SJSA1 (cell line): ENCODE measurements at regions not wholly inside any gene's neighbourhood (a gene's known extent, or its start where the extent isn't known, plus 50 kb on each side); places are given as distances from the start of the nearest gene placed in this dataset.
"Not testable (repeated sequence)": the region's sequence is repeated elsewhere in the genome, so short reads cannot be mapped to it uniquely, and the experiment has no call there.

ENCODE experiments used
- DNase-seq, 2 experiments: peaks; one replicate each; pipeline ENCODE4 v3.0.0-alpha.2; 2015 to 2020; ENCODE audit warnings: low spot score in 2 of 2, low read depth in 1 of 2
- H3K27ac ChIP-seq: fragments of 250-450 bp; sonication (Bioruptor Pico); 2 replicates; pipeline ENCODE4 v1.5.1; 2020; ENCODE audit warnings: mild to moderate bottlenecking, moderate library complexity
- H3K27me3 ChIP-seq: fragments of 250-450 bp; sonication (Bioruptor Pico); replicated peaks from 2 replicates; pipeline ENCODE4 v1.5.1; 2020; ENCODE audit warnings: mild to moderate bottlenecking, moderate library complexity
- H3K36me3 ChIP-seq: fragments of 250-450 bp; sonication (Bioruptor Pico); 2 replicates; pipeline ENCODE4 v1.5.1; 2020; ENCODE audit warnings: mild to moderate bottlenecking
- H3K4me1 ChIP-seq: fragments of 250-450 bp; sonication (Bioruptor Pico); replicated peaks from 2 replicates; pipeline ENCODE4 v1.6.1; 2021; ENCODE audit warnings: mild to moderate bottlenecking
- H3K4me3 ChIP-seq: fragments of 250-450 bp; sonication (Bioruptor Pico); 2 replicates; pipeline ENCODE4 v1.5.1; 2020; ENCODE audit warnings: mild to moderate bottlenecking
- H3K9me3 ChIP-seq: fragments of 250-450 bp; sonication (Bioruptor Pico); replicated peaks from 2 replicates; pipeline ENCODE4 v1.5.1; 2020; ENCODE audit warnings: mild to moderate bottlenecking

GRCh38 chr5:105131045-105131444, 1568.5 kb upstream of the NUDT12 start:
- no peak overlapping the region for H3K4me3 ChIP-seq
- H3K27me3 ChIP-seq = no peaks in the 10 kb centered on the region
- no peaks in the 10 kb centered on the region for H3K4me1 ChIP-seq
- no peak overlapping the region for H3K27ac ChIP-seq
- 0 out of 2 replicates have a peak, but pooled peaks cover 2% of the 10 kb centered on the region for H3K9me3 ChIP-seq
- no peaks in the 10 kb centered on the region for H3K36me3 ChIP-seq
- no peak for DNase-seq

- Histone ChIP-seq H3K4me1 (no peaks in the 10 kb centered on the region), H3K27me3 (no peaks in the 10 kb centered on the region), H3K9me3 (0 out of 2 replicates have a peak, but pooled peaks cover 3% of the 10 kb centered on the region), H3K4me3 (no peak overlapping the region), H3K36me3 (no peaks in the 10 kb centered on the region), H3K27ac (no peak overlapping the region)
- no peak for DNase-seq
Measured at GRCh38 chr5:105101577-105101976, 1539.0 kb upstream of the NUDT12 start.

- no peaks in the 10 kb centered on the region for H3K27me3 ChIP-seq
- no peak for DNase-seq
Measured at GRCh38 chr5:105088961-105089360, 1526.4 kb upstream of the NUDT12 start.

DNA sequence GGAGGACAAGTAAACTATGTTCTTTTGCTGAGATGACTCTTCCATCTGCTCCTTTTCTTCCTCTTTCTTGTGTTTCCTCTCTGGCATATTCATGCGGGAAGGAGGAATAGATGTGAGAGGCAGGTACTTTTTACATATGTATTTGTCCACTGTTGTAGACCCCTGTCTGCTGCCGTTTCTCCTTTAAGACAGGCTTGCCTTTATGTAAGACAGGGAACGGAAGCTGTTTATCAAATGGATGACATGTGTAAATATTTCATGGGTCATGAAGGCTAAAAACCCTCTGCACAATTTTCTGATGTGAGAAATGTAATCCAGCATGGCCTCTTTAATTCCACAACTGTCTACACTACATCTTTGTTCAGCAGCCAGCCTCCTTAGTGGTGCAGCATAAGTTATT, 1525.5 kb upstream of the NUDT12 start:
- Histone ChIP-seq H3K4me3 (no peak overlapping the region), H3K27me3 (no peaks in the 10 kb centered on the region), H3K27ac (no peak overlapping the region), H3K9me3 (peaks cover 3% of the 10 kb centered on the region; the same call in 1 of the 2 replicates), H3K4me1 (no peaks in the 10 kb centered on the region), H3K36me3 (no peaks in the 10 kb centered on the region)
- no peak for DNase-seq

More at GRCh38 chr5:105088961-105089360, 1526.4 kb upstream of the NUDT12 start:
- no peaks in the 10 kb centered on the region for H3K4me1 ChIP-seq
- H3K36me3 ChIP-seq = no peaks in the 10 kb centered on the region
- H3K4me3 ChIP-seq = no peak overlapping the region
- peaks cover 3% of the 10 kb centered on the region; the same call in 1 of the 2 replicates for H3K9me3 ChIP-seq
- H3K27ac ChIP-seq = no peak overlapping the region

DNA sequence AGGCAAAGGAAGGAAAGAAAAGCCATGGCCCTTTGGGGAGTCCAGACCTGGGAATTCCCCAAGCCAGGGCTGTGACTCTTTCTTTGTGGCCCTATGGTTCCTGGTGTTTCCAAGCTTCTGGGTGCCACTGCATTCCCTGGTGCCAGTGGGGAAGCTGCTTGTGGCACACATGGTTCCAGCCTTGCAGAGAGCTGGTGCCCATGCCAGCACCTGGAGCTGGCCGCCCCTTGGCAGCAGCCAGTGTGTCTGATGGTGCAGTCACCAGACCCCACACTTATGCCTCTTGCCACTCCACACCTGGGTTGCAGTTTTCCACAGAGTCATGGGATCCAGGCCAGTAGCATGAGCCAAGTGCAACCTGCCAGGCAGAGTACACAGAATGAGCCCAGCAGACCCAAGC, 1495.3 kb upstream of the NUDT12 start:
- H3K4me1 ChIP-seq = no peaks in the 10 kb centered on the region
- no peak for DNase-seq

DNA sequence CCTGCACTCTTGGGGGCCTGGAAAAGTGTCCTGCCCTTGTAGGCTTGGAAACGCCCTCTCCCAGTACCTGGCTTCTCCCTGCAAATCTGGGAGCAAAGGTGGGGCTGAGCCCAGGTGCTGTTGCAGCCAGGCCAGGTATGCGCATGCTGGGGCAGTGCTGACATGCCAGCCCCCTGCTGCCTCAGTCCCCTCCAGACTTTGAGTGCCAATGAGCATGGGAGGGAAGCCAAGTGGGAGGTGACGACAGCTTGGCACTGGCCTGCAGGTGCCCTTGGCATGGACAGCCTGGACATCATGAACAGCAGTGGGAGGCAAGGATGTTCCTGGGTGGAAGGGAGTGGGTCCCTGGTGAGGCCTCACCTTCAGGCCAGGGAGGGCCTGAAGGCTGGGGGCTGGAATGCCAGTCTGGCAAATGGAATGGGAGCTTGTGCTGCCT, 1494.4 kb upstream of the NUDT12 start:
- H3K27ac ChIP-seq = no peak overlapping the region
- no peaks in the 10 kb centered on the region for H3K4me1 ChIP-seq
- H3K27me3 ChIP-seq = no peaks in the 10 kb centered on the region
- no peak overlapping the region for H3K4me3 ChIP-seq
- no peaks in the 10 kb centered on the region for H3K36me3 ChIP-seq
- peaks cover 9% of the 10 kb centered on the region for H3K9me3 ChIP-seq
- DNase-seq = no peak

More for the DNA sequence above, 1495.3 kb upstream of the NUDT12 start:
- H3K9me3 ChIP-seq = peaks cover 9% of the 10 kb centered on the region
- H3K4me3 ChIP-seq = no peak overlapping the region
- no peak overlapping the region for H3K27ac ChIP-seq
- no peaks in the 10 kb centered on the region for H3K27me3 ChIP-seq
- H3K36me3 ChIP-seq = no peaks in the 10 kb centered on the region

DNA sequence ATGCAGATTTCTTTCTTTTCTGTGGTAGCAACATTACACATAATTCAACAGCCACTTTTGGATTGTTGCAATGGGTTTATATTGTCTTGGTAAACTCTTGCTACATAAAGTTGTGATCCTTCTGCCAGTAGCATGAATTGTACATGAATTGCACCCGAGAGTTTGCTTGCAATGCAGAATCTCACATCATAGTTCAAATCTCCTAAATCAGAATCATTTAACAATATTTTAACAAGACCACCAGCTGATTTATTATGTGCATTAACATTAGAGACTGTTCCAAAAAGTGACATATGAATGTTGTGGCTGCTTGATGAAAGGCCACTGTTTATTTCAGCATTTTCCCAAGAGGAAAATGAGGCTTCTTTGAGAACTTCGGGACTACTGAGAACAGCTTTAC, 1491.8 kb upstream of the NUDT12 start:
- DNase-seq = no peak
- no peak overlapping the region for H3K4me3 ChIP-seq
- H3K9me3 ChIP-seq = peaks cover 9% of the 10 kb centered on the region
- H3K4me1 ChIP-seq = no peaks in the 10 kb centered on the region
- H3K36me3 ChIP-seq = no peaks in the 10 kb centered on the region
- H3K27ac ChIP-seq = no peak overlapping the region
- H3K27me3 ChIP-seq = no peaks in the 10 kb centered on the region

- H3K4me3 ChIP-seq = no peak overlapping the region
- H3K36me3 ChIP-seq = no peaks in the 10 kb centered on the region
- DNase-seq = no peak
- no peak overlapping the region for H3K27ac ChIP-seq
- no peaks in the 10 kb centered on the region for H3K4me1 ChIP-seq
- no peaks in the 10 kb centered on the region; the same call in 1 of the 2 replicates for H3K9me3 ChIP-seq
- H3K27me3 ChIP-seq = no peaks in the 10 kb centered on the region
Measured at GRCh38 chr5:105042623-105043022, 1480.0 kb upstream of the NUDT12 start.

DNA sequence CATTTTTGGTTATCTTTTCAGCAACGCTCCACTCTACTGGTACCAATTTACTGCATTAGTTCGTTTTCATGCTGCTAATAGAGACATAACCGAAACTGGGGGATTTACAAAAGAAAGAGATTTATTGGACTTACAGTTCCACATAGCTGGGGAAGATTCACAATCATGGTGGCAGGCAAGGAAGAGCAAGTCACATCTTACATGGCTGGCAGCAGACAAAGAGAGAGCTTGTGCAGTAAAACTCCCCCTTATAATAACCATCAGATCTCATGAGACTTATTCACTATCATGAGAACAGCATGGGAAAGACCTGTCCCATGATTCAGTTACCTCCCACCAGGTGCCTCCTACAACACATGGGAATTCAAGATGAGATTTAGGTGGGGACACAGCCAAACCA, 1474.2 kb upstream of the NUDT12 start:
- H3K27ac ChIP-seq, H3K36me3 ChIP-seq: not testable (repeated sequence)

GRCh38 chr5:105034401-105034763, 1471.8 kb upstream of the NUDT12 start:
- DNase-seq = no peak
- Histone ChIP-seq H3K36me3 (no peaks in the 10 kb centered on the region), H3K4me1 (no peaks in the 10 kb centered on the region), H3K27ac (no peak overlapping the region), H3K9me3 (peaks cover 4% of the 10 kb centered on the region; the same call in 1 of the 2 replicates), H3K4me3 (no peak overlapping the region), H3K27me3 (no peaks in the 10 kb centered on the region)

More for the DNA sequence above, 1474.2 kb upstream of the NUDT12 start:
- DNase-seq, H3K9me3 ChIP-seq, H3K27me3 ChIP-seq, H3K4me3 ChIP-seq, H3K4me1 ChIP-seq: not testable (repeated sequence)

DNA sequence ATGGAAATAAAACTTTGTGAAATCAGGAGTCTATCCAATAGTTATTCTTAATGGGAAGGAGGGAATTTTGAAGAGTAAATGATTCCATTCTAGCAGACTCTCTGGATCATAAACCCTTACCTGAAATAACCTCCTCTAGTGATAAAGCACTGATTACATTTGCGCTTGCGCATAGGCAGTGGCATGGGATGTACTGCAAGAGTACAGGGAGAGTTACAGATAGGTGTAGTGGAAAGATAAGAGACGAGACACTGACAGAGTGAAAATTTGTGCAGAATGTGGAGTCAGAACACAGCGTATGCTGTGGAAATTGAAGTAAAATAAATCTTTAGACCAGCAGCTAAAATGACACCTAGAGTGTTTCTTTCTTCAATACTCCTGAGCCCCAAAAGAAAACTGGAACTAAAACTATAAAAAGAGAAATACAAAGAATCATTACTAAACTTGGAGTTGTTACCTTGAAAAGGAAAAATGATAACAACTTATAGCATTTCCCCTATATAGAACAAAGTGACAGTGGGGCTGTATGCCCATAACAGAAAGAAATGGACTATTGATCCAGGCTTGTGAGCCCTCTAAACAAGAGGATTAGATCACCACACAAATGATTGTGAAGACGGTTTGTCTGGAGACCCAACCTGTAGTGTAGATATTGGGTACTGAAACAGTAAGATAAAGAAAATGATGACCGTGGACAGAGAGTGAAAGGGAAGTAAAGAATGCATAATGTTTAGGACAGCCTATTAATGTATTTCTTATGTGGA, 1471.2 kb upstream of the NUDT12 start:
- Histone ChIP-seq H3K4me3 (no peak overlapping the region), H3K4me1 (no peaks in the 10 kb centered on the region), H3K36me3 (no peaks in the 10 kb centered on the region), H3K27me3 (no peaks in the 10 kb centered on the region), H3K9me3 (peaks cover 4% of the 10 kb centered on the region; the same call in 1 of the 2 replicates), H3K27ac (no peak overlapping the region)
- no peak for DNase-seq

DNA sequence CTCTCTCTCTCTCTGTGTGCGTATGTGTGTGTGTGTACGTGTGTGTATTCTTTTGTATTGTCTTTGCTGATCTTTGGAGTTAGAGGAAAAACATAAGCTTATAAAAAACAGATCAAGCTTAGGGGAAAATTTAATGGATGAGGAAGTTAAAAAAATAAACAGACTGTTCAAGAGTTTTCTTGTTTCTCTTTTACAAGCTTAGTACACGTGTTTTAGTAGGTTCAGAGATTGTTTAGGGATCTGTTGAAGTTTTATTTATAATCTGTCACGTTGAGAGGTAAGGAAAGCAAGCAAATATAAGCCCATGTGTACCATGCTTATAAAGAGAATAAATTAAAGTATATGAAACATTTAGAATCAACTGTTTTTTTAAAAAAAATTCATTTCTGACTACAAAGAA, 1470.3 kb upstream of the NUDT12 start:
- H3K4me1 ChIP-seq = no peaks in the 10 kb centered on the region
- H3K9me3 ChIP-seq = 0 out of 2 replicates have a peak, but pooled peaks cover 4% of the 10 kb centered on the region
- DNase-seq = no peak
- no peak overlapping the region for H3K4me3 ChIP-seq
- no peaks in the 10 kb centered on the region for H3K36me3 ChIP-seq
- H3K27ac ChIP-seq = no peak overlapping the region
- H3K27me3 ChIP-seq = no peaks in the 10 kb centered on the region

DNA sequence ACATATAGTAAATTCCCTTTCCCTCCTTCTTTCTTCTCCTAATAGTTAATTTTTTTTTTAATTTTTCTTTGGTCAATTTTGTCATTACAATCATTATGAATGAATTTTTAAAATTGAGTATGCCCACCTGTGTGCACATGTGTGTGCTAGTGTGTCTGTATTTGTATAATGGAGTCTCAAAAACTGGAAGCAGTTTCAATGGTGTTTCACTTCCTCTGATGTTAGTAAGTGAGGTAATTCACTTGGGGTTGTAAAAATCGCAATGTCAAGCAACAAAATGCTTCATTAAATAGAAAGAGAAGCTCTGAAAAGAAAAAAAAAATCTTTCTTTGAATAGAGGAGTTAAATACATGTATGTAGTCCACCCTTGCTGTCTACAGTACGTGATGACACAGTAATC, 1467.6 kb upstream of the NUDT12 start:
- Histone ChIP-seq H3K4me3 (no peak overlapping the region), H3K4me1 (no peaks in the 10 kb centered on the region), H3K27ac (no peak overlapping the region), H3K9me3 (no peaks in the 10 kb centered on the region; the same call in 1 of the 2 replicates), H3K27me3 (no peaks in the 10 kb centered on the region), H3K36me3 (no peaks in the 10 kb centered on the region)
- no peak for DNase-seq

GRCh38 chr5:105015098-105015497, 1452.5 kb upstream of the NUDT12 start:
- Histone ChIP-seq H3K36me3 (no peaks in the 10 kb centered on the region), H3K4me1 (no peaks in the 10 kb centered on the region), H3K4me3 (no peak overlapping the region), H3K27ac (no peak overlapping the region), H3K27me3 (no peaks in the 10 kb centered on the region), H3K9me3 (0 out of 2 replicates have a peak, but pooled peaks cover under 1% of the 10 kb centered on the region)
- no peak for DNase-seq
